ENCODE measurements at regions not wholly inside any gene's neighbourhood (a gene's known extent, or its start where the extent isn't known, plus 50 kb on each side); places are given as distances from the start of the nearest gene placed in this dataset.

GRCh38 chr21:30104241-30104640, 62.4 kb downstream of the CLDN17 start:
- Histone ChIP-seq H3K4me1 (ENCODE audit: low read depth, poor library complexity, severe bottlenecking) (no peaks in the 10 kb centered on the region), H3K27ac (no peak overlapping the region), H3K27me3 (ENCODE audit: insufficient read depth, low read depth) (no peaks in the 10 kb centered on the region), H3K79me2 (ENCODE audit: insufficient read depth, low read depth) (no peaks in the 10 kb centered on the region), H3K9ac (no peak overlapping the region), H3K4me2 (no peak overlapping the region), H3K4me3 (IDR thresholded peaks at IDR 0.05; ENCODE audit: insufficient read depth, low read depth, low read length) (no peak overlapping the region), H2AFZ (ENCODE audit: low read depth) (no peak overlapping the region), H3K36me3 (ENCODE audit: insufficient read depth) (no peaks in the 10 kb centered on the region; the same call in 1 of the 2 replicates), H4K20me1 (ENCODE audit: insufficient read depth) (no peaks in the 10 kb centered on the region)
- TF ChIP-seq, protein P1, sequence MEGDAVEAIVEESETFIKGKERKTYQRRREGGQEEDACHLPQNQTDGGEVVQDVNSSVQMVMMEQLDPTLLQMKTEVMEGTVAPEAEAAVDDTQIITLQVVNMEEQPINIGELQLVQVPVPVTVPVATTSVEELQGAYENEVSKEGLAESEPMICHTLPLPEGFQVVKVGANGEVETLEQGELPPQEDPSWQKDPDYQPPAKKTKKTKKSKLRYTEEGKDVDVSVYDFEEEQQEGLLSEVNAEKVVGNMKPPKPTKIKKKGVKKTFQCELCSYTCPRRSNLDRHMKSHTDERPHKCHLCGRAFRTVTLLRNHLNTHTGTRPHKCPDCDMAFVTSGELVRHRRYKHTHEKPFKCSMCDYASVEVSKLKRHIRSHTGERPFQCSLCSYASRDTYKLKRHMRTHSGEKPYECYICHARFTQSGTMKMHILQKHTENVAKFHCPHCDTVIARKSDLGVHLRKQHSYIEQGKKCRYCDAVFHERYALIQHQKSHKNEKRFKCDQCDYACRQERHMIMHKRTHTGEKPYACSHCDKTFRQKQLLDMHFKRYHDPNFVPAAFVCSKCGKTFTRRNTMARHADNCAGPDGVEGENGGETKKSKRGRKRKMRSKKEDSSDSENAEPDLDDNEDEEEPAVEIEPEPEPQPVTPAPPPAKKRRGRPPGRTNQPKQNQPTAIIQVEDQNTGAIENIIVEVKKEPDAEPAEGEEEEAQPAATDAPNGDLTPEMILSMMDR (conservative IDR thresholded peaks at IDR 0.05; ENCODE audit: low read depth, low read length), result no peak

- Histone ChIP-seq H3K9ac (no peak overlapping the region), H3K4me1 (ENCODE audit: low read depth, poor library complexity, severe bottlenecking) (no peaks in the 10 kb centered on the region), H2AFZ (ENCODE audit: low read depth) (no peak overlapping the region), H3K4me2 (no peak overlapping the region), H3K27me3 (ENCODE audit: insufficient read depth, low read depth) (no peaks in the 10 kb centered on the region), H3K4me3 (IDR thresholded peaks at IDR 0.05; ENCODE audit: insufficient read depth, low read depth, low read length) (no peak overlapping the region), H3K79me2 (ENCODE audit: insufficient read depth, low read depth) (no peaks in the 10 kb centered on the region), H3K27ac (no peak overlapping the region), H4K20me1 (ENCODE audit: insufficient read depth) (no peaks in the 10 kb centered on the region), H3K36me3 (ENCODE audit: insufficient read depth) (no peaks in the 10 kb centered on the region; the same call in 1 of the 2 replicates)
- TF ChIP-seq, protein P1 (conservative IDR thresholded peaks at IDR 0.05; ENCODE audit: low read depth, low read length), result no peak
Observed at GRCh38 chr21:30102871-30103270, 63.7 kb downstream of the CLDN17 start.

DNA sequence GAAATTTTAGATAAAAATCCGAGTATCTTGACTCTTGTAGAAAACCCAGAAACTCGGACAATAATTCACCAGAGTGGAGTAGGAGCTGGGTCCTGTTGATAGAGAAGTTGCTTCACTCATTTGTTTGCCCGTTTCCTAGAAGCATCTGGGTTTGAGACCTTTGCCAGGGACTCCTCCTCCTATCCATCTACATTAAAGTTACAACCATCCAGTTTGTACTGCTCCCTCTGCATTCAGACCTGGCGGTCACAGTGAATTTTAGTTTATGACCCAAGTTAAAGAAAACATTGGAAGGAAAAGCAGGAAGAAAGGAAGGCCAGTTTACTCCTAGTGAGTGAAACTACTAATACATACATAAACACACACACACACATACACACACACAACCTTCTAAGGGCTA, 64.6 kb downstream of the CLDN17 start:
- TF ChIP-seq, protein P1 (conservative IDR thresholded peaks at IDR 0.05; ENCODE audit: low read depth, low read length), result no peak
- Histone ChIP-seq H3K4me3 (IDR thresholded peaks at IDR 0.05; ENCODE audit: insufficient read depth, low read depth, low read length) (no peak overlapping the region), H3K79me2 (ENCODE audit: insufficient read depth, low read depth) (no peaks in the 10 kb centered on the region), H3K4me1 (ENCODE audit: low read depth, poor library complexity, severe bottlenecking) (no peaks in the 10 kb centered on the region), H3K27ac (no peak overlapping the region), H3K9ac (no peak overlapping the region), H4K20me1 (ENCODE audit: insufficient read depth) (no peaks in the 10 kb centered on the region), H3K27me3 (ENCODE audit: insufficient read depth, low read depth) (no peaks in the 10 kb centered on the region), H3K36me3 (ENCODE audit: insufficient read depth) (no peaks in the 10 kb centered on the region), H2AFZ (ENCODE audit: low read depth) (no peak overlapping the region), H3K4me2 (no peak overlapping the region)

- TF ChIP-seq, protein P1 (conservative IDR thresholded peaks at IDR 0.05; ENCODE audit: low read depth, low read length), result no peak
- Histone ChIP-seq H3K9ac (no peak overlapping the region), H3K4me2 (no peak overlapping the region), H3K79me2 (ENCODE audit: insufficient read depth, low read depth) (no peaks in the 10 kb centered on the region), H3K27me3 (ENCODE audit: insufficient read depth, low read depth) (no peaks in the 10 kb centered on the region), H2AFZ (ENCODE audit: low read depth) (no peak overlapping the region), H3K36me3 (ENCODE audit: insufficient read depth) (no peaks in the 10 kb centered on the region), H4K20me1 (ENCODE audit: insufficient read depth) (no peaks in the 10 kb centered on the region), H3K4me3 (IDR thresholded peaks at IDR 0.05; ENCODE audit: insufficient read depth, low read depth, low read length) (no peak overlapping the region), H3K27ac (no peak overlapping the region), H3K4me1 (ENCODE audit: low read depth, poor library complexity, severe bottlenecking) (no peaks in the 10 kb centered on the region)
Observed at GRCh38 chr21:30097791-30098190, 68.8 kb downstream of the CLDN17 start.

All from KMS-11 (cell line).